Cardiac septum (tissue), 1 donor: ENCODE measurements at regions not wholly inside any gene's neighbourhood (a gene's known extent, or its start where the extent isn't known, plus 50 kb on each side); places are given as distances from the start of the nearest gene placed in this dataset.
"Not testable (repeated sequence)": the region's sequence is repeated elsewhere in the genome, so short reads cannot be mapped to it uniquely, and the experiment has no call there.

ENCODE experiments used
- DNase-seq: peaks from one replicate; pipeline ENCODE4 v3.0.0-alpha.2; 2020; ENCODE audit warnings: low spot score
- intact Hi-C: fragments of 100-400 bp; cut with DNase I; formaldehyde crosslinking; loops from one replicate; pipeline ENCODE4 v1.14.0; 2022
- donor health status: DM: no; HTN: no; CAD: no.

GRCh38 chr6:140809694-140810101 is 1323.0 kb upstream of the GJE1 start:
- intact Hi-C loops, result no loop called here
- DNase-seq, result no peak

- intact Hi-C loops, result no loop called here
Observed at GRCh38 chr6:140806431-140806830, 1326.3 kb upstream of the GJE1 start.

GRCh38 chr6:140794544-140794943 is 1338.2 kb upstream of the GJE1 start:
- no peak for DNase-seq
- intact Hi-C loops, result no loop called here

More at GRCh38 chr6:140806431-140806830, 1326.3 kb upstream of the GJE1 start:
- DNase-seq, result no peak

GRCh38 chr6:140790109-140790508 is 1342.6 kb upstream of the GJE1 start:
- DNase-seq, result no peak

GRCh38 chr6:140789466-140789865 is 1343.3 kb upstream of the GJE1 start:
- intact Hi-C loops, result no loop called here
- no peak for DNase-seq

More at GRCh38 chr6:140790109-140790508, 1342.6 kb upstream of the GJE1 start:
- intact Hi-C loops, result no loop called here

GRCh38 chr6:140785926-140786325 is 1346.8 kb upstream of the GJE1 start:
- intact Hi-C loops, result no loop called here
- DNase-seq, result no peak

GRCh38 chr6:140784573-140784972 is 1348.2 kb upstream of the GJE1 start:
- no peak for DNase-seq
- intact Hi-C loops, result no loop called here

GRCh38 chr6:140783504-140783903 is 1349.2 kb upstream of the GJE1 start:
- DNase-seq, intact Hi-C loops: not testable (repeated sequence)

- no peak for DNase-seq
- intact Hi-C loops, result no loop called here
Observed at GRCh38 chr6:140782941-140783340, 1349.8 kb upstream of the GJE1 start.

- no peak for DNase-seq
- intact Hi-C loops, result loop anchor here (10.0 kb wide), 2 partner anchors 245 to 625 kb away; no protein-coding TSS in a partner anchor
Observed at GRCh38 chr6:140779991-140780596, 1352.6 kb upstream of the GJE1 start.

- intact Hi-C loops, result loop anchor here (10.0 kb wide), 2 partner anchors 245 to 625 kb away; no protein-coding TSS in a partner anchor
- no peak for DNase-seq
Observed at GRCh38 chr6:140779341-140779740, 1353.4 kb upstream of the GJE1 start.

GRCh38 chr6:140777780-140778179 is 1354.9 kb upstream of the GJE1 start:
- intact Hi-C loops, result loop anchor here (10.0 kb wide), 2 partner anchors 243 to 627 kb away; no protein-coding TSS in a partner anchor
- no peak for DNase-seq

GRCh38 chr6:140775061-140775460 is 1357.7 kb upstream of the GJE1 start:
- intact Hi-C loops, result loop anchor here (10.0 kb wide), 2 partner anchors 240 to 630 kb away; no protein-coding TSS in a partner anchor
- no peak for DNase-seq

GRCh38 chr6:140774080-140774505 is 1358.6 kb upstream of the GJE1 start:
- intact Hi-C loops, result loop anchor here (5.0 to 10.0 kb wide), 3 partner anchors 239 to 1402 kb away; partner anchors contain the start of gene CITED2
- DNase-seq, result no peak

GRCh38 chr6:140773276-140773675 is 1359.4 kb upstream of the GJE1 start:
- intact Hi-C loops, result loop anchor here (5.0 to 10.0 kb wide), 3 partner anchors 238 to 1401 kb away; partner anchors contain the start of gene CITED2

GRCh38 chr6:140772576-140772975 is 1360.1 kb upstream of the GJE1 start:
- no peak for DNase-seq
- intact Hi-C loops, result loop anchor here (5.0 to 10.0 kb wide), 3 partner anchors 238 to 1400 kb away; partner anchors contain the start of gene CITED2

More at GRCh38 chr6:140773276-140773675, 1359.4 kb upstream of the GJE1 start:
- DNase-seq, result no peak

- intact Hi-C loops, result no loop called here
- DNase-seq, result no peak
Observed at GRCh38 chr6:140768133-140768532, 1364.6 kb upstream of the GJE1 start.

- DNase-seq, result no peak
- intact Hi-C loops, result no loop called here
Observed at GRCh38 chr6:140766999-140767398, 1365.7 kb upstream of the GJE1 start.

- intact Hi-C loops, result no loop called here
- no peak for DNase-seq
Observed at GRCh38 chr6:140758169-140758877, 1374.4 kb upstream of the GJE1 start.

- no peak for DNase-seq
- intact Hi-C loops, result no loop called here
Observed at GRCh38 chr6:140752234-140752633, 1377.8 kb upstream of the CITED2 start.

GRCh38 chr6:140747114-140747513 is 1372.7 kb upstream of the CITED2 start:
- no peak for DNase-seq
- intact Hi-C loops, result no loop called here
